ENCODE measurements at regions not wholly inside any gene's neighbourhood (a gene's known extent, or its start where the extent isn't known, plus 50 kb on each side); places are given as distances from the start of the nearest gene placed in this dataset.

DNA sequence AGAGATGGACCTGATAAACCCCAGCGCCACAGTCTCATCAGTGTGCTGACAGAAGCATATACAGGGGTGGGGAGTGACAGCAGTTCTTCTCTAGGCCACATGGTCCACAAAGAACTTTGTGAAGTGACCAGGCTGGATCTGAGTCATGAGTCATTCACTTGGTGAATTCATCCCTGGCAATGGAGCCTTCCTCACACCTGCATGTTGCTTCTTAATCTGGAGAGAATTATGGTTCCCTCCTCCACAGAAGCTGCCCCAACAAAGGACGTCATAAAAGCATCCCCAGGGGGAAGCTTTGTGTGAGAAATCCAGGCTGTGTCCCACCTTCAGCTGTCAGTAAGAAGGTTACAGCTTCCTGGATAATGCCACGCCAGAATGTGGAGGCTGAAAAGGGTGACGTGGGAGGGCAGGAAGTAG is 215.6 kb upstream of the MAF start:
- H3K27ac Mint-ChIP-seq: no peak overlapping the region
- H3K27me3 Mint-ChIP-seq: no peaks in the 10 kb centered on the region
- no peaks in the 10 kb centered on the region for H3K9me3 Mint-ChIP-seq
- H3K36me3 Mint-ChIP-seq (ENCODE audit: low read depth): no peaks in the 10 kb centered on the region
- H3K4me3 Mint-ChIP-seq: no peak overlapping the region
- intact Hi-C loops (cut with micrococcal nuclease): no loop called here
- H3K4me1 Mint-ChIP-seq (ENCODE audit: low read depth): no peaks in the 10 kb centered on the region

DNA sequence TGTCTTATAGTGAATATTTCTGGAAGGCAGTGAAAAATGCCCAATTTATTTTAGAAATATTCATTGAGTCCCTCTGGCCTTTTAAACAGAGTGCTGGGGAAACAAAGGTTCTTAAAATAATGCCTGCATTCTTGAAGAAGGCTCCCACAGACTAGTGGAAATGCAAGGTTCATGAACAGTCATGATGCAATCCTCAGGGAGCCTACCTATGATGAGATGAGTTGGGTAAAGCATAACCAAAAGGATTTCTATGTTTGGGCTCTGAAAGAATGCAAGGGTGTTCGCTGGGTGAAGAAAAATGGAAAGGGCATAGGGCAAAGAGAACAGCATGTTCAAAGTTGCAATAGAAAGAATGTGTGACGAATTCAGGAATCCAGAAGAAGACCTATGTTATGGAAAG is 214.5 kb upstream of the MAF start:
- Mint-ChIP-seq H3K36me3 (ENCODE audit: low read depth) (no peaks in the 10 kb centered on the region), H3K27me3 (no peaks in the 10 kb centered on the region), H3K4me1 (ENCODE audit: low read depth) (no peaks in the 10 kb centered on the region), H3K9me3 (no peaks in the 10 kb centered on the region), H3K27ac (no peak overlapping the region), H3K4me3 (no peak overlapping the region)
- intact Hi-C loops (cut with micrococcal nuclease): no loop called here

DNA sequence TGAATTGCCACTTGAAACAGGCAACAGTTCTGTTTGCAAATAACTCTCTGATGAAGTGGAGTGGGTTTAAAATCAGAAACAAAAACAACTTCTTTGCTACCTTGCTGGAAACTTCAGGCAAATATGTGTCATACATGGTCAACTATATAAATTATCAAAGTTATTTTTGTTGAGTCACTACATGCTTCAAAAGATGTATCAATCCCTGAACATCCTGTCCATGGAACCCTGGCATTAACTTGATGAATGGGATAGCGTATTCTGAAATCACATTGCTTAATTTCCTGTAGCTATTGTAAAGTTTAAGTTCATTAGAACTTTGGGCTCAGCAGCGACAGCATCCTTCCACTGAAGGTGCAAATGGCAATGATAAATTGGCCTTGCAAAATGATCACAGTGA is 213.6 kb upstream of the MAF start:
- no peaks in the 10 kb centered on the region for H3K27me3 Mint-ChIP-seq
- no peak overlapping the region for H3K27ac Mint-ChIP-seq
- no peaks in the 10 kb centered on the region for H3K4me1 Mint-ChIP-seq (ENCODE audit: low read depth)
- no peaks in the 10 kb centered on the region for H3K36me3 Mint-ChIP-seq (ENCODE audit: low read depth)
- no peaks in the 10 kb centered on the region for H3K9me3 Mint-ChIP-seq
- intact Hi-C loops (cut with micrococcal nuclease): no loop called here
- H3K4me3 Mint-ChIP-seq: no peak overlapping the region

DNA sequence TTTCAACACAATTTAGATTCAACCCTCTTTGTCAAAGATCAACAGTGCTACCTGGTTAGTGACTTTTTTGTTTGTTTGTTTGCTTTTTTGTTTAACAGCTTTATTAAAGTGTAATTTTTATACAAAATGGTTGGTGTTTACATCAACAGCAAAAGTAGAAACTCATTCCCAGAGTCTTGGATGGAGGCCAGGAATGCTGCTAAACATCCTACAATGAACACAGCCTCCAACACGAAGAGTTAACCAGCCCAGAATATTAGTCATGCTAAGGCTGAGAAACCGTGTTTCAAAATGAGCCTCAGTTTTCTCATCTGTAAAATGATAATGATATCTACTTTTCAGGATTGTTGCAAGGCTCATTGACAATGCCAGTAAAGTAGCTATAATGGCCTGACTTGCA is 211.0 kb upstream of the MAF start:
- no peaks in the 10 kb centered on the region for H3K4me1 Mint-ChIP-seq (ENCODE audit: low read depth)
- H3K4me3 Mint-ChIP-seq: no peak overlapping the region
- no peaks in the 10 kb centered on the region for H3K27me3 Mint-ChIP-seq
- H3K27ac Mint-ChIP-seq: no peak overlapping the region
- no peaks in the 10 kb centered on the region for H3K9me3 Mint-ChIP-seq
- intact Hi-C loops (cut with micrococcal nuclease): no loop called here
- H3K36me3 Mint-ChIP-seq (ENCODE audit: low read depth): no peaks in the 10 kb centered on the region

DNA sequence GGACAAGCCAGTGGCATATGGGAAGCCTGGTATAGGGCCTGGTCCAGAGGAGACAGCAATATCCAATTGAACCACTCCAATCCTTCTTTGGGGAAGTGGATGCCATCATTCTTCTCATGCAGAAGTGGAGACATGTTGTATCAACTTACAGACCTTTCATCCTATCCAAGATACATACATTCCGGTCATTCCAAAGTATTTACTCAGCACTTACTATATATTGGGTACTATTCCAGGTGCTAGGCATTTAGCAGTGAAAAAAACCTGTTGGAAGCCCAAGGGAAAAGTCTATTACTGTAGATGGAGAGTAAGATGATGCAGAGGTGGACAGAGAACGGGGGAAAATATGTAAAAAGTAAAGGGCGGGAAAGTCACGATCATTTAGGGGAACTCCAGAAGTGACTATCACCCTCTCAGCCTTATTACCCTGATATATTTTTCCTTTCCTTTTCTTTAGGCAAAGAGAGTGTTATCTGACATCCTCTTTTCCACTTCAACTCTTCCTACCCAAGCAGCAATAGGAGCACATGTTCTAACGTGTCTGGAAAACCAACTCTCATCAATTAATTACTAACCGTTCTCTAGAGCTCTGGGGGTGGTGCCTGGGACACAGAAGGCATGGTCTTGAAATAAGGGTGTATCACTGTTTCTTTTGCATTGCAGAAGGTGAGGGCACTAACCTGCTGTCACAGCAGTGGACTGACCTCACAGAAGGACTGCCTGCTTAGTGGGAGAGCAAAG is 210.1 kb upstream of the MAF start:
- H3K4me1 Mint-ChIP-seq (ENCODE audit: low read depth): no peaks in the 10 kb centered on the region
- H3K27me3 Mint-ChIP-seq: no peaks in the 10 kb centered on the region
- H3K4me3 Mint-ChIP-seq: no peak overlapping the region
- H3K36me3 Mint-ChIP-seq (ENCODE audit: low read depth): no peaks in the 10 kb centered on the region
- intact Hi-C loops (cut with micrococcal nuclease): no loop called here
- H3K9me3 Mint-ChIP-seq: no peaks in the 10 kb centered on the region
- no peak overlapping the region for H3K27ac Mint-ChIP-seq

DNA sequence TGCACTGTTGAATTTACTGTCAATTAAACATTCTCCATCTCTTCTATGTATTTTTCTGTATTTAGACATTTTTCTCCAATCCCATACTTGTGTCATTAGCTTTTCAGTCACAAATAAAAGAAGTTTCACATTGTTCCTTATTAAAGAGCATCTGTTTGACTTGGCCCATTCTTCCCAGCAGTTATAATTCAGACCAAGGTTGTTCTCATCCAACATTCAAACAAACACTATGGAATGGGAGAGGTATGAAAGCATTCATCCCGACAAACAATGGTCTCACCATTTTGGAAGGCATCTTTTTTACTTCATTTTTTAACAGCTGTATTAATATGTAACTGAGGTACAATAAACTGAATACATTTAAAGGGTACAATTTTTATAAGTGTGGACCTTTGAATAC is 208.8 kb upstream of the MAF start:
- H3K4me1 Mint-ChIP-seq (ENCODE audit: low read depth): no peaks in the 10 kb centered on the region
- H3K27me3 Mint-ChIP-seq: no peaks in the 10 kb centered on the region
- H3K36me3 Mint-ChIP-seq (ENCODE audit: low read depth): no peaks in the 10 kb centered on the region
- no peak overlapping the region for H3K4me3 Mint-ChIP-seq
- no peak overlapping the region for H3K27ac Mint-ChIP-seq
- no peaks in the 10 kb centered on the region for H3K9me3 Mint-ChIP-seq
- intact Hi-C loops (cut with micrococcal nuclease): no loop called here

DNA sequence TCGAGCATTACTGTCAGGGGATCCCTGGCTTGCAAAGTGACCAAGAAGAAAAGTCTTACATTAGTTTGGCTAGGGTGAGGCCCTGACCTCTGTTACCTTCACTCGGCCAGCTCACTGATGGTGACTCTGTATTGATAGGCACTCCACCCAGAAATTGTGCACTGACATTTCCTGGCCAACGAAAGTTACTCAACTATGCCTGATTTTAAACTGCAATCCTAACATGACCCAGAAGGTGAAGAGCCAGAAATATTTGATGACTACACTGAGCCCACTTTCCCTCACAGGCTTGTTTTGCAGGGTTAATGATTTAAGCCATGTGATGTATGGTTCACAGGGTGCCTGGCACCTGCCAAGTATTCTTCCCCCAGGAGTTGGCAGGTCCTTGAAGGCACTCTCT is 208.2 kb upstream of the MAF start:
- no peaks in the 10 kb centered on the region for H3K27me3 Mint-ChIP-seq
- H3K4me3 Mint-ChIP-seq: no peak overlapping the region
- no peaks in the 10 kb centered on the region for H3K4me1 Mint-ChIP-seq (ENCODE audit: low read depth)
- no peak overlapping the region for H3K27ac Mint-ChIP-seq
- no peaks in the 10 kb centered on the region for H3K9me3 Mint-ChIP-seq
- intact Hi-C loops (cut with micrococcal nuclease): no loop called here
- no peaks in the 10 kb centered on the region for H3K36me3 Mint-ChIP-seq (ENCODE audit: low read depth)

DNA sequence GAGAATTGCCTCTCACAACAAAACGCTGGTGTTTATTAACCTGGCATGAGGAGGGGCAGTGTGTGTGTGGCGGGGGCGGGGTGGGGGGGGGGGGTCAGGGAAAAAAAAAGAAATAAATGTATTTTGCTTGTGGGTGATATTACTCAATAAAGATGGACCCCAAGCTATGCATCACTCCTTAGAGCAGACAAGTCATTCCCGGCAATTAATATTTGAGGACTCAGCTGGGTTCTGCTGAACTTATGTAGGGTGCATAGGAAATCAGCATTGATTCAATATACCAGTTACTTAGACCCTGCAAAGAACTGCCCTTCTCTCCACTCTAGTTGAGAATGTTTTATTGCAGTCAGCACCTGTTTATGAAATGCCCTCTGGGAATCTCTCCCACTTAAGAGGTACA is 206.2 kb upstream of the MAF start:
- no peaks in the 10 kb centered on the region for H3K27me3 Mint-ChIP-seq
- no peaks in the 10 kb centered on the region for H3K4me1 Mint-ChIP-seq (ENCODE audit: low read depth)
- H3K9me3 Mint-ChIP-seq: no peaks in the 10 kb centered on the region
- H3K27ac Mint-ChIP-seq: no peak overlapping the region
- H3K4me3 Mint-ChIP-seq: no peak overlapping the region
- intact Hi-C loops (cut with micrococcal nuclease): no loop called here
- no peaks in the 10 kb centered on the region for H3K36me3 Mint-ChIP-seq (ENCODE audit: low read depth)

DNA sequence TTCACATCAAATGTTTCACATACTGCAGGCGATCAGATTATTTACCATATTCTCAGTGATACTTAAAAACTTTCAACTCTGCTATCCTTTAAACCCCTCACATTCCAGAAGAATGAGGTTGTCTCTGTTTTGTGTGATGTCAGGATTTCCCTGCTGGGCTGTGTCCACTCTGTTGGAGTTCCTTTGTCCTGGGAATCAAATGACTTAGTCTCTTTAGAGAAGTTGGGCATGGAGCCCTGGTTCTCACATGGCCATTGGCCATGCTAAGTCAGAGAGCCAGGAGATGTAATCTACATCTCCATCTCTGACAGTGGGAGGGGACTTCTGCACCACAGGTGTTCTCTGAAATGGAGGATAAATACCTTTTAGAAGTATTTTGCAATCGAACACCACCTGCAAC is 205.1 kb upstream of the MAF start:
- H3K4me3 Mint-ChIP-seq: no peak overlapping the region
- H3K27ac Mint-ChIP-seq: no peak overlapping the region
- H3K36me3 Mint-ChIP-seq (ENCODE audit: low read depth): no peaks in the 10 kb centered on the region
- no peaks in the 10 kb centered on the region for H3K27me3 Mint-ChIP-seq
- H3K4me1 Mint-ChIP-seq (ENCODE audit: low read depth): no peaks in the 10 kb centered on the region
- no peaks in the 10 kb centered on the region for H3K9me3 Mint-ChIP-seq
- intact Hi-C loops (cut with micrococcal nuclease): no loop called here

DNA sequence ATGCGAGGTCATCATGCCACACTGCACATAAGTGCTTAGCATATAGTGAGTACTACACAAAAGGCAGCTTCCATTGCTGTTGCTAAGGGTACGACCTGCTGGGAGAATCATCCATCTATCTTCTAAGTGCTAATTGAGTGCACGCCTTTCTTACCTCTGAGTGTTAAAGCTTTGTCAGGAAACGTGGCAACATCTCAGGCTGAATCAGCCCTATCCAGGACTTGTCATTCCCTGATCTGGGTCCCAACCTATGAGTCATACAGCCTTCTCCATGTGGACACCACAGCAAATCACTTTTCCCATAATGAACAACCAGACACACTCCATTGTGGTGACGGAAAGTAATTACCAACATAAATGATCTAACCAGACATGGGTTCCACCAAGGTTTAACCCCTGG is 201.1 kb upstream of the MAF start:
- Mint-ChIP-seq H3K9me3 (no peaks in the 10 kb centered on the region), H3K27me3 (no peaks in the 10 kb centered on the region), H3K36me3 (ENCODE audit: low read depth) (no peaks in the 10 kb centered on the region), H3K4me3 (no peak overlapping the region), H3K27ac (no peak overlapping the region), H3K4me1 (ENCODE audit: low read depth) (no peaks in the 10 kb centered on the region)
- intact Hi-C loops (cut with micrococcal nuclease): no loop called here

DNA sequence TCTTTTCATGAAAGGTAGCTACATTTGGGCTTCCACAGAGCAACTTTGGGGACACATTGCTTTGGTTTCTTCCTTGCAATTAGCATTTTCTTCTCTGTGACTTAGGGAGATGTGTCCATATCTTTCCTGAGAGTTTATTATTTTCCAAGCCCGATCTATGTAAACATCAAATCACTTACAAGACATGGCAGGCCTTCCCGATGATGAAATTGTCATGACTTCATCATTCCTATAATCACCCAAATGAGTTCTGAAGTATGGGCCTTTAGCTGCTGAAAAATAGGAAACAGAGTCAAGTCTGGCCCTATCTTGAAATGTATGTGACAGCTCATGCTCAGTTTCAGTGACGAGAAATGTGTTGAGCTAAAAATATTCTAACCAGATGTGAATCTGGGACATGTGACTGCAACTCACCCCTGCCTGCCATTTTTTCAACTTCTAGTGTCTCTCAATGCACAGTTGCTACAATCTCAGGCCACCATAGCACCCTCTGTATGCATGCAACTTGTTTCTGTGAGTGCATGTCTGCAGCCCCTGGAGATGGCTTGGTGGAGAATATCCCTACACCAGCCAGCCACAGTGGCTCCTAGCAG is 199.6 kb upstream of the MAF start:
- intact Hi-C loops (cut with micrococcal nuclease): no loop called here
- Mint-ChIP-seq H3K27ac (no peak overlapping the region), H3K4me1 (ENCODE audit: low read depth) (no peaks in the 10 kb centered on the region), H3K4me3 (no peak overlapping the region), H3K9me3 (no peaks in the 10 kb centered on the region), H3K36me3 (ENCODE audit: low read depth) (no peaks in the 10 kb centered on the region), H3K27me3 (no peaks in the 10 kb centered on the region)

DNA sequence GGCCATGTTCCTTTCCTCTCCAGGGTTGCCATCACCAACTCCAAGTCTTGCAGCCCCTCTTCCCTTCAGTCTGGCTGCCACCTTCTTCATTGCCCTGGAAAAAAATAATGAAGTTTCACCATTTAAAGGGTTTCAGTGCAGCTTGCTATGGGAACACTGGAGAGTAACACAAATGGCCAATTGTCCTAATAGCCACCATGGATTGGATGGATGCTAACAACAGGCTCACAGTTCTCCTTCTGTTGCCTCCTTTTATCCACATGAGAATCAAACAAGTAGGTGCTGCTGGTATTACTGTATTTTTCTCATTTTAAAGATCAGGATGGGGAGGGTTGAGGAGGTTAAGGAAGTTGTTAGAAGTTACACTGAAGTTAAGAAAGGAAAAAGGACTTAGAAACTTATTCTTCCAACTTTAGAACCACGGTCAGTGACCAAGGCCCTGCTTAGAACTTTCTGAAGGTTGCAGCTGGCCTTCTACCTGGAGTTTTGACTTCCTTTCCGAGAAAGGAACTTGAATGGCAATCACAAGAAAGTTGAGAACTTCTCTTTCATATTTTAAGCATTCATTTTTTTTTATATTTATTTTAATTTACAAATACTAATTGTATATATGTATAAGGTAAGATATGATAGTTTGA is 198.0 kb upstream of the MAF start:
- H3K4me1 Mint-ChIP-seq (ENCODE audit: low read depth): no peaks in the 10 kb centered on the region
- H3K36me3 Mint-ChIP-seq (ENCODE audit: low read depth): no peaks in the 10 kb centered on the region
- intact Hi-C loops (cut with micrococcal nuclease): no loop called here
- no peak overlapping the region for H3K4me3 Mint-ChIP-seq
- H3K9me3 Mint-ChIP-seq: no peaks in the 10 kb centered on the region
- no peaks in the 10 kb centered on the region for H3K27me3 Mint-ChIP-seq
- H3K27ac Mint-ChIP-seq: no peak overlapping the region

DNA sequence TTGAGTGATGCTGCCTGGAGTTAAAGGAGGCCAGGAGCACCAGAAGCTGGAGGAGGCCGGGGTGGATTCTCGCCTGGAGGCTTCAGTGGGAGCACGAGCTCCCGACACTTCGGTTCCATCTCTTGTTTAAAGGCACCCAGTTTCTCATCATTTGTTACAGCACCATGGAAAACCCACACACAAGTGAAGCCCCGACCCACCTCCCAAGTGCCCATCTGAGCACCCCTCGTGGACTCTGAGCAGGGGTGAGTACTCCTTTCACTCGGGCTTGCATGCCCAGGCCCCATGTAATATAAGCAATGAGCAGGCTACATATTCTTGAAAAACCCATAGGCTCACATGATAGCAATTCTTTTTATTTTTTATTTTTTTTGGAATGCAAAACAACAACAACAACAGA is 196.9 kb upstream of the MAF start:
- intact Hi-C loops (cut with micrococcal nuclease): no loop called here
- H3K4me3 Mint-ChIP-seq: no peak overlapping the region
- no peaks in the 10 kb centered on the region for H3K4me1 Mint-ChIP-seq (ENCODE audit: low read depth)
- H3K27me3 Mint-ChIP-seq: no peaks in the 10 kb centered on the region
- H3K9me3 Mint-ChIP-seq: no peaks in the 10 kb centered on the region
- H3K36me3 Mint-ChIP-seq (ENCODE audit: low read depth): no peaks in the 10 kb centered on the region
- H3K27ac Mint-ChIP-seq: no peak overlapping the region

DNA sequence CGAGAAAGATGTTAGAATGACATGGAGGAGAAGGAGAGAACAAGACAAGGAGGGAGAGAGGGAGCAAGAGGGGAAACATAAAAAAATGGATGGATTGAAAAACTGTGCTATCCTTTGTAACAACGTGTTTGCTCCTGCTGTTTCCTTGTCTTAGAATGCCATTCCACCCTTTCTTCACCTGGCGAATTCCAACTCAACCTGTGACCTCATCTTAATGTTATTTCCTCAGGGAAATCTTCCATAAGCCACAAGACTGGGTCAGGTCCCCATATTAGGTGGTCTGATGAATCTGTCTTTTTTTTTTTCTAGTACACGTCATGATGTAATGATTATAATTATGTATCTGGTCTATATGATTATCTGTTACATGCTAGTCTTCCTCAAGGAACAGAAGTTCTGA is 195.0 kb upstream of the MAF start:
- no peak overlapping the region for H3K4me3 Mint-ChIP-seq
- no peaks in the 10 kb centered on the region for H3K27me3 Mint-ChIP-seq
- intact Hi-C loops (cut with micrococcal nuclease): no loop called here
- no peaks in the 10 kb centered on the region for H3K9me3 Mint-ChIP-seq
- H3K4me1 Mint-ChIP-seq (ENCODE audit: low read depth): no peaks in the 10 kb centered on the region
- H3K27ac Mint-ChIP-seq: no peak overlapping the region
- H3K36me3 Mint-ChIP-seq (ENCODE audit: low read depth): no peaks in the 10 kb centered on the region

DNA sequence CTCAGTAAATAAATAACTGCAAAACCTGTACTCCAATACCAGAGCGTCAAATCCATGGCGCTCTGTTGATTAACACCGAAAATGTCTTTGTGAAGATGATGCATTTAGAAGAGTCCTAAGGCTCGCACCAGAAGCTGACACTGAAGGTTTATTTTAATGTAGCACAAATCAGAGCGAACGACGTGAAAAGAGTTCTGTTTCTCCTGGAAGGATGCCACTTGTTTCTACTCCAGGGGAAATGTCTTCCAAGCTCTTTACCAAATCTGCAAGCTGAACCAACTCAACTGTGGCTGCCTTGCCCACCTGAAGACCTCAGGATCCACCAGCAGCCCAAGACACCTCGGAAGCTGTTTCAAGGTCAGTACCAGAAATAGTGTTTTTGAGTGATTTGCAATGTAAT is 194.4 kb upstream of the MAF start:
- H3K27ac Mint-ChIP-seq: no peak overlapping the region
- intact Hi-C loops (cut with micrococcal nuclease): no loop called here
- no peaks in the 10 kb centered on the region for H3K27me3 Mint-ChIP-seq

More for the DNA sequence above, 194.4 kb upstream of the MAF start:
- no peaks in the 10 kb centered on the region for H3K36me3 Mint-ChIP-seq (ENCODE audit: low read depth)
- H3K9me3 Mint-ChIP-seq: no peaks in the 10 kb centered on the region
- H3K4me1 Mint-ChIP-seq (ENCODE audit: low read depth): no peaks in the 10 kb centered on the region
- no peak overlapping the region for H3K4me3 Mint-ChIP-seq

Data from dendritic cell treated with granulocyte-macrophage colony-stimulating factor and Interleukin-4, amounts not matched to agents 40 ng/mL and 50 ng/mL, for 4 days (primary cell).